ENCODE measurements at regions not wholly inside any gene's neighbourhood (a gene's known extent, or its start where the extent isn't known, plus 50 kb on each side); places are given as distances from the start of the nearest gene placed in this dataset.

- no peak for DNase-seq (ENCODE audit: low read depth in 1 of 2, low spot score in 1 of 2)
Measured at GRCh38 chr4:123974386-123975149, 578.0 kb downstream of the SPRY1 start.

GRCh38 chr4:123976285-123976684, 579.7 kb downstream of the SPRY1 start:
- DNase-seq (ENCODE audit: low read depth in 1 of 2, low spot score in 1 of 2) = no peak

- DNase-seq (ENCODE audit: low read depth in 1 of 2, low spot score in 1 of 2) = no peak
Measured at GRCh38 chr4:123976819-123977218, 580.2 kb downstream of the SPRY1 start.

- DNase-seq (ENCODE audit: low read depth in 1 of 2, low spot score in 1 of 2) = no peak
Measured at GRCh38 chr4:123977641-123978081, 581.1 kb downstream of the SPRY1 start.

GRCh38 chr4:123978637-123979036, 582.0 kb downstream of the SPRY1 start:
- DNase-seq (ENCODE audit: low read depth in 1 of 2, low spot score in 1 of 2) = no peak

- no peak for DNase-seq (ENCODE audit: low read depth in 1 of 2, low spot score in 1 of 2)
Measured at GRCh38 chr4:123980736-123981300, 584.2 kb downstream of the SPRY1 start.

GRCh38 chr4:123984886-123985285, 588.3 kb downstream of the SPRY1 start:
- DNase-seq (ENCODE audit: low read depth in 1 of 2, low spot score in 1 of 2) = no peak

- DNase-seq (ENCODE audit: low read depth in 1 of 2, low spot score in 1 of 2) = no peak
Measured at GRCh38 chr4:123986268-123986798, 589.7 kb downstream of the SPRY1 start.

GRCh38 chr4:123987408-123987807, 590.8 kb downstream of the SPRY1 start:
- DNase-seq (ENCODE audit: low read depth in 1 of 2, low spot score in 1 of 2) = no peak

- no peak for DNase-seq (ENCODE audit: low read depth in 1 of 2, low spot score in 1 of 2)
Measured at GRCh38 chr4:123990310-123990870, 593.8 kb downstream of the SPRY1 start.

GRCh38 chr4:123994917-123995316, 598.3 kb downstream of the SPRY1 start:
- no peak for DNase-seq (ENCODE audit: low read depth in 1 of 2, low spot score in 1 of 2)

- no peak for DNase-seq (ENCODE audit: low read depth in 1 of 2, low spot score in 1 of 2)
Measured at GRCh38 chr4:123995936-123996335, 599.3 kb downstream of the SPRY1 start.

GRCh38 chr4:123996718-123997510, 600.3 kb downstream of the SPRY1 start:
- no peak for DNase-seq (ENCODE audit: low read depth in 1 of 2, low spot score in 1 of 2)

- DNase-seq (ENCODE audit: low read depth in 1 of 2, low spot score in 1 of 2) = no peak
Measured at GRCh38 chr4:123997776-123998449, 601.3 kb downstream of the SPRY1 start.

GRCh38 chr4:124000233-124000632, 603.6 kb downstream of the SPRY1 start:
- no peak for DNase-seq (ENCODE audit: low read depth in 1 of 2, low spot score in 1 of 2)

GRCh38 chr4:124015766-124016165, 619.2 kb downstream of the SPRY1 start:
- no peak for DNase-seq (ENCODE audit: low read depth in 1 of 2, low spot score in 1 of 2)

GRCh38 chr4:124017185-124017785, 620.7 kb downstream of the SPRY1 start:
- no peak for DNase-seq (ENCODE audit: low read depth in 1 of 2, low spot score in 1 of 2)

GRCh38 chr4:124018383-124019317, 622.1 kb downstream of the SPRY1 start:
- no peak for DNase-seq (ENCODE audit: low read depth in 1 of 2, low spot score in 1 of 2)

- DNase-seq (ENCODE audit: low read depth in 1 of 2, low spot score in 1 of 2) = no peak
Measured at GRCh38 chr4:124019749-124020549, 623.4 kb downstream of the SPRY1 start.
